ENCODE measurements at regions not wholly inside any gene's neighbourhood (a gene's known extent, or its start where the extent isn't known, plus 50 kb on each side); places are given as distances from the start of the nearest gene placed in this dataset.

DNA sequence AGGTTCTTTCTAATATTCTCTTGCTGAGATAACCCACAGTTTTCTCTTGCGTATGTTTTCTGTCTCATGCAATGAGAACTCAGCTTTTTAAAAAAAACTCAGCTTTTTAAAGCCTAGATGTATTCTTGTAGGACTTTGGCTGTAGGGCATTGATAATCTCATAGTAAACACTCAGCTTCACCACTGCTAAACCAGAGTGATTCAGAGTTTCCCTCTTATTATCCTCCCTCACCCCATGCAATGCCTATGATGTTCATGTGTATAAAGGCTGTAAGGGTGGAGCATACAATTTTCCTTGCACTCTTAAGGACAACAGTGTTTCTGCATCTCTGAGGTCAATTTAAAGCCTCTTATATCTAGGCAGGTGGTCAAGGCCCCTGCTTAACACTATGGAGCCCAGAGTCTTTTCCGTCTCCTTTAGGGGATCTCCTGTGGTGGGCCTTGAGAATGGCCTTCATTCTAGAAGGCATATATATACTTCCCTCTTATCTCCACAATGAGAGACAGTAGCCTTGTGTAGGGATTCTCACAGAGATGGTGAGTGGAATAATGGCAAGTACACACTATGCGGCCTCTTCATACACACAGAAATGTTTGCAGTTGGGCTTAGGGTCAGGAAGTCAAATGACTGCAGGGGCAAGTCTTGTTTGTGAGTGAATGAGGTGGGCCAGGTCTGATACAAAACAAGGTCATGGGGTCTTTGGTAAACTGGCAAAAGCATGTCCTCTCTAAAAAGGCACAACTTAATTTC lies 279.6 kb downstream of the HS3ST3A1 start:
- TF ChIP-seq, protein P1, sequence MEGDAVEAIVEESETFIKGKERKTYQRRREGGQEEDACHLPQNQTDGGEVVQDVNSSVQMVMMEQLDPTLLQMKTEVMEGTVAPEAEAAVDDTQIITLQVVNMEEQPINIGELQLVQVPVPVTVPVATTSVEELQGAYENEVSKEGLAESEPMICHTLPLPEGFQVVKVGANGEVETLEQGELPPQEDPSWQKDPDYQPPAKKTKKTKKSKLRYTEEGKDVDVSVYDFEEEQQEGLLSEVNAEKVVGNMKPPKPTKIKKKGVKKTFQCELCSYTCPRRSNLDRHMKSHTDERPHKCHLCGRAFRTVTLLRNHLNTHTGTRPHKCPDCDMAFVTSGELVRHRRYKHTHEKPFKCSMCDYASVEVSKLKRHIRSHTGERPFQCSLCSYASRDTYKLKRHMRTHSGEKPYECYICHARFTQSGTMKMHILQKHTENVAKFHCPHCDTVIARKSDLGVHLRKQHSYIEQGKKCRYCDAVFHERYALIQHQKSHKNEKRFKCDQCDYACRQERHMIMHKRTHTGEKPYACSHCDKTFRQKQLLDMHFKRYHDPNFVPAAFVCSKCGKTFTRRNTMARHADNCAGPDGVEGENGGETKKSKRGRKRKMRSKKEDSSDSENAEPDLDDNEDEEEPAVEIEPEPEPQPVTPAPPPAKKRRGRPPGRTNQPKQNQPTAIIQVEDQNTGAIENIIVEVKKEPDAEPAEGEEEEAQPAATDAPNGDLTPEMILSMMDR (IDR thresholded peaks at IDR 0.05; ENCODE audit: low read length, missing control alignments) = no peak
- DNase-seq (ENCODE audit: low read depth) = no peak
- no peak overlapping the region for H3K4me3 ChIP-seq (replicated peaks; ENCODE audit: low read depth, low read length)

DNA sequence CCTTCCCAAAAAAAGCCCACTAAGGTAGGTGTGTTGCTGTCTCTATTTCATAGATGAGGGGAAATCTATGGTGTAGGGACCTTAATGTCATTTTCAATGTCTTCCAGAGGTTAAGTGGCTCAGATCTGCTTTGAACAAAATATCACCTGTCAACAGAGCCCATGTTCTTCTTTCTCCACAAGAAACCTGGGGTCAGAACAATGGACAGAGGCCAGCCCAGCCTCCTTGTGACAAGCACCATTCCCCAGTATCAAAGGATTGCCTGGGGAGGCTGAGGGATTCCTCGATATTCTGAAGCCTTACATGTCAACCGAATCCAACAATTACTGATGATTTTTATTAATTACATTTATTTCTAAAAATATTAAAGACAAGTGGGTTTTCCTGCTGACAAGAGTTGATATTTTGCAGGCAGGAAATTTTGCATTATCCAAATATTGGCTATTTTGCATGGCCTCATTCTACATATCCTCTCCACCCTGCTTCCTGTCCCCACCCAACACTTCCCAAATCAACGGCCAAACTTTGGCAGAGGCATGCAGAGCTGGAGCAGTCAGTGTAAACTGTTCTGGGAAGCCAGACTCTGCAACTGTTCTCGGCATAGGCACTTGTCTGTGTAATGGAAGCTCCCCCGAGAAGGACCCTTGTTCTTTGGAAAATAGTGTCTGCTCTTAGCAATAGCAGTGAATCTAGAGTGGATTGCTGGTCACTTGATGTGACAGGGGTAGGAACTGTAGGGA lies 281.5 kb downstream of the HS3ST3A1 start:
- TF ChIP-seq, protein P1 (IDR thresholded peaks at IDR 0.05; ENCODE audit: low read length, missing control alignments) = no peak
- H3K4me3 ChIP-seq (replicated peaks; ENCODE audit: low read depth, low read length) = no peak overlapping the region
- DNase-seq (ENCODE audit: low read depth) = no peak

DNA sequence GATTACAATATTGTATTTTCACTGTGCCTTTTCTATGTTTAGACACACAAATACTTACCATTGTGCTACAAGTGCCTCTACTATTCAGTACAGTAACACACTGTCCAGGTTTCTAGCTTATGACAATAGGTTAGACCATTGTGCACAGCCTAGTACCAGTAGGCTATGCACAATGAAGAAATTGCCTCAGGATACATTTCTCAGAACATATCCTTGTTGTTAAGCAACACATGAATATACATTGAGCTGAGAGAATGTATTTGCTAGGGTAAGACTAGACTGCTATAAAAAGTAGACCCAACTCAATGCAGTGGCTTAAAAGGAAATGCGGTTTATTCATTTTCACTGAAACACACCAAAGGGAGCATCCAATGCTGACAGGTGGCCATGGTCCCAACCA lies 285.1 kb downstream of the HS3ST3A1 start:
- TF ChIP-seq, protein P1 (IDR thresholded peaks at IDR 0.05; ENCODE audit: low read length, missing control alignments) = no peak
- no peak overlapping the region for H3K4me3 ChIP-seq (replicated peaks; ENCODE audit: low read depth, low read length)
- DNase-seq (ENCODE audit: low read depth) = no peak

DNA sequence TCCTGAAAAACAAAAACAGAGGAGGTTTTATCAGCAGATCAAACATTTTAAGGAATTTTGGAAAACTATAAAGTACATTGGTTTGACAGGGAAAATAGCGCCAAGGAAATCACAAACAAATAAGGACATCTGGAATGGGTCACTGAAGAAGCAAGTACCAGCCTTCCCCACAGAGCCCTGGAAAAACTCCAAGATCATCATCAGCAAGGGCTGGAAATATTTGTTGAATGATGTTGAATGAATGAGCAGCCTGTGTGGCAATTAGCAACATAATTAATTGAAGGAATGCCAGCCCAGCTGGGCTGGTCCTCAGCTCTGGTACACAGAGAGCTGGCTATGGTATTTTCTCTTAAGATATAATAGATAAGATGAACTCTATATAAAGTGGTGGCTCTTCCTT lies 290.4 kb downstream of the HS3ST3A1 start:
- peak; percentile 12 for DNase-seq (ENCODE audit: low read depth)
- H3K4me3 ChIP-seq (replicated peaks; ENCODE audit: low read depth, low read length) = no peak overlapping the region
- TF ChIP-seq, protein P1 (IDR thresholded peaks at IDR 0.05; ENCODE audit: low read length, missing control alignments) = no peak

DNA sequence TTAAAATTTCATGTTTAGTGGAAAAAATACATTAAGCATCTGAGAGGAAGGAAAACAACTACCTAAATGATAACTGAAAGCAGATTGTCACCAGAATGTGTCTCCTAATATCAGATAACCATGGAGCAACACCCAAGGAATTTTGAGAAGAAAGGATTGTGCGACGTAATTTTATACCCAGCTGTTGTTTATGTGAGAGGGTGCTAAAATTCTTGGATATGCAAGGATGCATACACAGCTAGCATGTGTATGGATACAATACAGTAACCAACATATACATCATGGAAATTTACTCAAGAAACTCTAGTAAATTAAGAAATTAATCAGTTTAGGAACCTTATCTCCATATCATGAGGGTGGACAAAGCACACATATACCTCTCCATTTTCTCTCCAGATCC lies 290.9 kb downstream of the HS3ST3A1 start:
- TF ChIP-seq, protein P1 (IDR thresholded peaks at IDR 0.05; ENCODE audit: low read length, missing control alignments) = no peak
- H3K4me3 ChIP-seq (replicated peaks; ENCODE audit: low read depth, low read length) = no peak overlapping the region
- DNase-seq (ENCODE audit: low read depth) = no peak

DNA sequence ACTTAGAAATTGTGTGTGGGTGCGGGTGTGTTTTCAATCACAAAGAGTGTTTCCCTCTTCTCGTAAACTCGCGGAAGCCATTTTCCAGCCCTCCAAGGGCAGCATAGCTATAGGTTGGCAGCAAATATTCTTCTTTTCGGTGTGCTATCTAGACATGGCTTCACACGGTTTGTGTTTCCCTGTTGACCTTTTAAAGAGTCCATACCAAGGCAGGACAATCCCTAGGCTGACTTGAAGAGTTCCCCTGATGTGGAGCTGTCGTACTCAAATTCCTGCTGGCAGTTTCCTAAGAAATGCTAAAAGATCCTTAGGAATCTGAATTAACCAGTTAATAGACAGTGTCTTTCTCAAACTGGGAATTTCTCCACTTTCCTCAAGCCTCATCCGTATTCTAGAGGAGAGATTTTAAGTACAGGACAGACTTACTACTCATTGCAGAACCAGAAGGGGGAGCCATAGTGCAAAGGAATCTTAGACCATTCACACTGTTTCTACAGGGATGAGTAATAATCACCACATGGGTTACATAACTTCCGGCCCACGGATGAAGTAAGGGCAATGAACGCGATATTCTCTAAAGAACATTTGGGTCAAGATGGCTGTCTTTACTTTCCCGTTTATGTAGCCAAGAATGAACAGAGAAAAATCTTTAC lies 288.6 kb upstream of the ELAC2 start:
- no peak overlapping the region for H3K4me3 ChIP-seq (replicated peaks; ENCODE audit: low read depth, low read length)
- TF ChIP-seq, protein P1 (IDR thresholded peaks at IDR 0.05; ENCODE audit: low read length, missing control alignments) = peak; percentile 54
- peak; percentile 86 for DNase-seq (ENCODE audit: low read depth)
